Epidermal melanocyte (primary cell): ENCODE measurements at regions not wholly inside any gene's neighbourhood (a gene's known extent, or its start where the extent isn't known, plus 50 kb on each side); places are given as distances from the start of the nearest gene placed in this dataset.

Experiments used
- DNase-seq: peaks from one replicate; pipeline ENCODE4 v3.0.0; 2011; ENCODE audit warnings: low spot score; ENCODE audit not compliant: insufficient read length

DNA sequence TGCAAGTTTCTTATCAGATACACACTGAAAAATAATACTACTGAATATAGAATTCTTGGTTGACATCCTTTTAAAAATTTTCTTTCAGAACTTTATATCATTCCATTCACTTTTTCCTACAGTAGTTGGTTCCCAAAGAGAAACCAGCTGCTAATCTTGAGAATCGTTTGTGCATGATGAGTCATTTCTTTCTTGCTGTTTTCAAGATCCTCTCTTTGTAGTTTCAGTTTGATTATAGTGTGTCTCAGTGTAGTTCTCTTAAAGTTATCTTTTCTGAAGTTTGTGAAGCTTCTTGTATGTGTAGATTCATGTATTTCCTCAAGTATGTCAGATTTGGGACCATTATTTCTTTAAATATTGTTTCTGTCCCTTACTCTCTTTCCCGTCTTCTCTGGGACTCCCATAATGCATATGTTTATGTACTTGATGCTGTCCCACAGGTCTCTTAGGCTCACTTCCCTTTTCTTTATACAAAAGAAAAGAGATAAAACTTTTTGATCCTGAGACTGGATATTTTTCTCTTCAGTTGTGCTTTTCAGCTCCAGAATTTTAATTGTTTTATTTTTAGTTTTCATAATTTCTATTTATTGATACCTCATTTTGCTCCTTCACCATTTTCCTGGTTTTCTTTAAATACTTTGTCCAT lies 801.0 kb downstream of the TDRD15 start:
- DNase-seq: no peak

DNA sequence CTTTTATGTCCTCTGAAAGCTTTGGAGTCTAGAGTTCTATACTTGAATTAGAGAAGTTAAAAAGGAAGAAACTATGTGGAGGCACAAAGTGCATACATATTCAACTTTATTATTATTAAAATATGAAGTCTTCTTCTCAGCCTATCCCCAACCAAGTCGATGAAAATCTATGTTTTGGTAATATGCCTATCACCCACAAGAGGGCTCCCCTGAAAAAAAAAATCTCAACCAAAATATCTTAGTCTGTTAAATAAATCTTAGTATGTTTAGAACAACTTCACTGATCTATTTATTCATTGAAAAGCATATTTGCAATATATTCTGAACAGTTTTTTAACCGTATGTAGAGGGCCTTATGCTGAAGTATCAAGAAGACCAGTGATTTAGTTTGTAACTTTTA lies 804.5 kb downstream of the TDRD15 start:
- no peak for DNase-seq

- DNase-seq: no peak
Observed at GRCh38 chr2:21930226-21930625, 806.5 kb downstream of the TDRD15 start.

- no peak for DNase-seq
Observed at GRCh38 chr2:21939967-21940366, 816.2 kb downstream of the TDRD15 start.

DNA sequence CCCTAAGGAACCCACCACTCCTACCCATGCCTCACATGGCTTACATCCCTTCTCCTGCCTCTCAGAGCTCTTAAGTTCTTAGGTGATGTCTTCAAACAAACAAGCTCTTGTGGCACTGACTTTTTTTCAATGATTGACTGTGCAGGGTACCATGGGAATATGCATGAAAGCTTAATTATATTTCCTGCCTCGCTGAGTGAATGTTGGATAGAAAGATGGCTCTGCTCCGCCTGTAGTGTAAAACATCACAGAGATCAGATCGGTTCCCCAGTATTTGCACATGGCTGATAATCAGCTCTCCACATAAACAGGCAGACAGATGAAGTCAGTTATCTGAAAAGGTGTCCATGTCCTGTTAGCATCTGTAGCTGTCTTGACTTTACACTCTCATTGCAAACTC lies 820.8 kb downstream of the TDRD15 start:
- no peak for DNase-seq

- no peak for DNase-seq
Observed at GRCh38 chr2:21945658-21946057, 821.9 kb downstream of the TDRD15 start.

- no peak for DNase-seq
Observed at GRCh38 chr2:21947046-21947445, 823.3 kb downstream of the TDRD15 start.

GRCh38 chr2:21966139-21966538 lies 842.4 kb downstream of the TDRD15 start:
- DNase-seq: no peak

DNA sequence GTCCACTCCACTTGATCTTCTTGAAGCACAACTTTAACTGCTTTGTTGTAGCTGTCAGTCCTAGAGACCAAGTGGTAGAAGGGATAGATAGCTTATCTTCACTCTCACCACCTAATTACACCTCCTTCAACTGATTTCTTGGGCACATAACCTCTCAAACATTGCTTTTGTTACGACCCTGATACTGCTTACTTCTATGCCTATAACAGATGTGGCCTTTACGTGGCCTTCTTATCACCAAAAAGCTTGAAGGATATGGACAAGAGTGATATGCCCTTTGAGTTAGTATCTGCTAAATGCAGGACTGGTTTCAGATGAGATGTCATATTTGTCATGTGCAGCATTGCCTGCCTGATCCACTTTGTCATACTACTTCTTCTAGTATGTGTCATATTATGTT lies 847.2 kb downstream of the TDRD15 start:
- DNase-seq: no peak

DNA sequence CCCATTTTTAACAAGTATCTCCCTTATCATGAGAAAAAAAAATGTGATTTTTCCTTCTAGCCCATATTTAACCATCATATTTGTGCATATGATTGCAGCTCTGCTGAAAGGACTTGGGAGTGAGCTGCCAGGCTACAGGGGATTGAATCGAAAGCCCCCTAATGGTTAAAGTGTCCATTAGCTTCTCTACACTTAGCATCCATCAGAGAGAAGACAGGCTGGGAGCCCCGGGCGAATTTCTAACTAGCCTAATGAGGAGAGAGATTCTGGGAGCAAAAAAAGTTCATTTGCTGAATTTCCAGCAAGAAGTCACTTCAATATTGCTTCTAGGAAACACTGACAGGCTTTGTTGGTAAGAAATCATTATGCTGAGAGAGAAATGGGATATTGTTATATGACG lies 848.8 kb downstream of the TDRD15 start:
- no peak for DNase-seq

DNA sequence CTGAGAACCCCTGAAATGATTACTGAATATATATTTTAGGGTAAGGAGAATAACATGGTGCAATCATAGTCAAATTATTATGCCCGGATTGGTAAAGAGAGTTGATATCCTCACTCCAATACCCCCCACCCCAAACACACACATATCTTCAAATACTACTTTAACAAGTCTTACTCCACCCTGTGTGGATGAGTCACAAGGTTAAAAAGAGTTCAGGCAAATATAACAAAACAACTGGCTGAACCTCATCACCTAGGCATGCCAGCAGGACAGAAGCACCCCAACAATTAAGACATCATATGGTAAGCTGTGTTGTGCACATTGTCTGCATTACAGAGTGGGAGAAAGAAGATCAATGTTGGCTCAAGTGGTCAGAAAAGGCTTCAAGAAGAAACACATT lies 857.4 kb downstream of the TDRD15 start:
- DNase-seq: no peak

- no peak for DNase-seq
Observed at GRCh38 chr2:21993002-21993401, 869.2 kb downstream of the TDRD15 start.

GRCh38 chr2:21996339-21996738 lies 872.6 kb downstream of the TDRD15 start:
- no peak for DNase-seq

- no peak for DNase-seq
Observed at GRCh38 chr2:21999522-21999921, 875.8 kb downstream of the TDRD15 start.

DNA sequence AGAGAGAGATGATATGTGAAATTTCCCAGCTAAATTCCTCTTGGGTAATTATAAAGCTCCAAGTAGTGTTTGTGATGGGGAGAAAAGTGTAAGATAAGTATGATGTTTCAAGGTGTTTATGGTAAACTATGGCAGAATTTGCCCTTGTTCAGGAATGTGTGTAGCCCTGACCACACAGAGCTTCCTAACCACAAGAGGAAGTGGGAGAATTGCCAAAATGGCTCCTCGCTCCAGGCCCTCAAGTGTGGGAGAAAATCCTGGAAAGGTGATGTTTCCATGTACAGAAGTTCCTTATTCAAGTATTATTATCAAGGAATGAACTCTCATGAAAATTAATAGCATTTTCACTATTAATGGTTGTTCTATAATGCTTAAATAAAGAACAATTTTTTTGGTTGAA lies 878.3 kb downstream of the TDRD15 start:
- no peak for DNase-seq

DNA sequence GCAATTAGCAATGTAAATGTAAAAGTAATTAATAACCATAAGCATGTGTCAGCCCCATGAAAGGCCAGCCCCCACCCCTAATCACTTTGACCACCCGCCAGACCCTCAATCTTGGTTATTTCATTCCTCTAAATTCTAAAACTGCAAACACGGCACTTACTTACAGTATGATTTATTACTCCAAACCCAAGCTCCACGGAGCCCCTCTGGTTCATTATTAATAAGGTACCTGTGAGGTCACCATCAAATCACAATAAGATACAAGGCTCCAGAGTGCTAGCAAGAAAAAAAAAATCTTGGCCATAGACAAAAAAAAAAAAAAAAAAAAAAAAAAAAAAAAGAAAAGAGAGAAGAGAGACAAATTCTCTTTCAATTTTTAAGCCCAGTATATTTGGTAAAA lies 879.5 kb downstream of the TDRD15 start:
- DNase-seq: no peak

DNA sequence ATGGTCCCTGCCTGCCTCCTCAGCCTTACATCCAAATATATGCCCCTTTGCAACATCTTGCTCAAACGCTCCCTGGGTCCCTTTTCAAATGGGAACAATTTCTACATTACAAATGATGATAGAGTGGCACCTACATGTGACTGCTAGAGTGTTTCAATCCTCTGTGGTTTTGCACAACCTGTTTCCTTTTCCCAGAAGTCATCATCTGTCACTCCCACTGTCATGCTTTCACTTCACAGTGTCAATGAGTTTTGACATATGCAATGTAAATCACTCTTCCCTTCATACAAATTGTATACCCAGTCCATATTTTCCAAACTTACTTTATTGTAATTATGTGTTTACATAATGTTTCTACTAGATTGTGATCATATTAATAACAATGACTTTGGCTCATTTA lies 887.3 kb downstream of the TDRD15 start:
- DNase-seq: no peak

DNA sequence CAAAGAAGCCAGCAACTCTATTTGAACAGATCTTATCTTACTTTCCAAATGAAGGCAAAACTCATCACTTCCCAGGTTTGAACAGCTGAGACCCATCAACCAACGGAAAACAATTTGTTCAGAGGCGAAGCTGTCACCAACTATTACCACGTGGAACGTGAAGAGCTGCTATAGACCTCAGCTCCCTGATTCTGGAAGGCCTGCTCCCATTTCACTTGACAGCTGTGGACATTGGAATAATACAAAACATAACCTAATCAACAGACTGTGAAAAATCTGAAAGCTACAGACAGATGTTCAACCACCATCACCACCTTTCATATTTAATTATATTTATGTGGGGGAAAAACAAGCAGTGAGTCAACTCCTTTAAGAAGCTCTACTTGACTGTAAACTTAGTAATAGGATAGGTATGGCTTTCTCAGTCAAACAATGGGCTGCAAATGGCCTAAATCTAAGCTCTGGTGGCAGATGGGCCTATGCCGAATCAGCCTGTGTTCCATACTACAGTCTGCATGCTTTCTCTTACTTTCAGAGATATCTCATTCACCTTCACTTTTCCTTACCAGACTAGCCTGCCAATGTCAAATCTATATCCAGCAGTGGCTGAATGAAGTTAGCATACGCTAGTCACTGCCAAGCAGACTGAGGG lies 896.4 kb downstream of the TDRD15 start:
- no peak for DNase-seq

- DNase-seq: no peak
Observed at GRCh38 chr2:22027345-22028005, 903.7 kb downstream of the TDRD15 start.

- peak; percentile 19 for DNase-seq
Observed at GRCh38 chr2:22035361-22035830, 911.6 kb downstream of the TDRD15 start.

DNA sequence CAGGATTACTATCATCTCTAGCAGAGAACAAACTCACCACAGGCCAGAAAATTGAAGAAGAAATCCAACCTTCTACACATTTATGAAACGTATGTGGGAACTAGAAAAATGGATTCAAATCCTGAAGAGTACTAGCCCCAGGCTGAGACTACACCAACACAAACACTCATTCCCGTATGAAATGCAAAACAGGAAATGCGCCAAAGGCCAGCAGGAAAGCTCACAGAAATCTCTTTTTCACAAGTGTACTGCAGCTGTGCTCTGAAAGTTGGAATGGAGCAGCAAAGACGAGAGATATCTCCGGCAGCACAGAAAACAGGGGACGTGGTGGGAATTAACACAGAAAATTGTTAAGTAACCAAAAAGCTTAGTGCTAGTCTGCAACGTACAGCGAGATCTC lies 913.5 kb downstream of the TDRD15 start:
- no peak for DNase-seq

- DNase-seq: no peak
Observed at GRCh38 chr2:22043784-22044183, 920.0 kb downstream of the TDRD15 start.
